Suppressor macrophage (primary cell): ENCODE measurements at regions not wholly inside any gene's neighbourhood (a gene's known extent, or its start where the extent isn't known, plus 50 kb on each side); places are given as distances from the start of the nearest gene placed in this dataset.
A peak's percentile ranks its signal among the peaks of the same experiment; 100 is the strongest.
"Not testable (repeated sequence)": the region's sequence is repeated elsewhere in the genome, so short reads cannot be mapped to it uniquely, and the experiment has no call there.

Source experiments
- DNase-seq, 4 experiments: peaks; one replicate each; pipeline ENCODE4 v3.0.0-alpha.2; 2020 to 2022

GRCh38 chr6:22349051-22349450 lies 52.2 kb upstream of the PRL start:
- DNase-seq: no peak

- DNase-seq: no peak
Observed at GRCh38 chr6:22349528-22349927, 52.7 kb upstream of the PRL start.

DNA sequence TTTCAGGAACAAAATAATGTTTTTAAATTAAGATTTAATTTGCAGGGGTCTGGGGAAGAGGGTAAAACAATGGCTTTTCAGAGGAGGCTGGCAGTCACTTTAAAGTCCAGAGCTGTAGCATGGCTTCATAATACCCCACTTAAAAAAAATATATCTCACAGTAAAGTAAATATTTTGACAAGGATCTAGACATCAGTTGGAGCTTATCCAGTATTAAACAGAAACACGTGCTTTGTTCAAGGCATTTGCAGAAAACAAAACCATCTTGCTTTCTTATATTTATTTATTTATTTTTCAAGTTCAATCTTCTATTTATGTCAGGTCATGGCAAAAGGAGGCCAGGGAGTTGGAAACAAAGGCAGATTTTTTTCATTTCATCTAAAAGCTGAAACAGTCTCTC lies 53.3 kb upstream of the PRL start:
- no peak for DNase-seq

GRCh38 chr6:22353101-22353500 lies 56.3 kb upstream of the PRL start:
- no peak for DNase-seq

DNA sequence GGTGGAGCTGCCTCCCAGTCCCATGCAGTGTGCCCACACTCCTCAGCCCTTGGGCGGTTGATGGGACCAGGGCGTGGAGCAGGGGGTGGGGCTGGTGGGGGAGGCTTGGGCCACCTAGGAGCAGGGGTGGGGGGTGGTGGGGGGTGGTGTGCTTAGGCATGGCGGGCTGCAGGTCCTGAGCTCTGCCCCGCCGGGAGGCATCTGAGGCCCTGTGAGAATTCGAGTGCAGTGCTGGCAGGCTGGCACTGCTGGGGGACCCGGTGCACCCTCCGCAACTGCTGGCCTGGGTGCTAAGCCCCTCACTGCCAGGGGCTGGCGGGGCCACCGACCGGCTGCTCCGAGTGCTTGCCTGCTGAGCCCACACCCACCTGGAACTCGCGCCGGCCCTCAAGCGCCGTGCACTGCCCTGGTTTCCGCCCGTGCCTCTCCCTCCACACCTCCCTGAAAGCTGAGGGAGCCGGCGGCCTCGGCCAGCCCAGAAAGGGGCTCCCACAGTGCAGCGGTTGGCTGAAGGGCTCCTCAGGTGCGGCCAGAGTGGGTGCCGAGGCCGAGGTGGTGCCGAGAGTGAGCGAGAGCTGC lies 59.6 kb upstream of the PRL start:
- DNase-seq: no peak

- DNase-seq: no peak
Observed at GRCh38 chr6:22357724-22358189, 60.9 kb upstream of the PRL start.

- DNase-seq: no peak
Observed at GRCh38 chr6:22361576-22361975, 64.7 kb upstream of the PRL start.

- DNase-seq: no peak
Observed at GRCh38 chr6:22362361-22362760, 65.5 kb upstream of the PRL start.

GRCh38 chr6:22363166-22363713 lies 66.4 kb upstream of the PRL start:
- DNase-seq: no peak

DNA sequence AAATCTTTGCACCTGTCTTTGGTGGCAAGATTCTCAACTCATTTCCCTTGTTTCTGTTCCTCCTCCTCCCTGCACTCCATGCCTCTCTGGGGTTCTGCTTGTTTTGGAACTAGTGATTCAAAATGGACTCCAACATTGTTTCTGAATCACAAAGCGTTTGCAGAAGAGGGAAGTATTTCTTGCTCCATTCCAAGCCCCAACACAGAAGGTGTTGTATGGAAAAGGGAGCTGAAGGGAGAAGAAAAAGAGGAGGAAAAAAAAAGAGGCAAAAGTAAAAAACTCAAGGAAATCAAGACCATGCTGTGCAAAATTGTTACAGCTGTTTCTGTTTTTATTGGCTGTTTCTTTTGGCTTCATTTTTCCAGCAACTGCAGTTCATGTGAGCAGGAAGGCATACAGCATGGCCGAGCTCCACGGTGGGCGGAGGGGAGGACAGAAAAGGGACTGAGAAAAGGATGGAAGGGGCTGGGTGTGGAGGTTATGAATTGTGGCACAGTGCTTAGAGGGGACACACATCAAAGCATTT lies 66.9 kb upstream of the PRL start:
- DNase-seq: peak in 1 of 4 experiments; percentile 34

DNA sequence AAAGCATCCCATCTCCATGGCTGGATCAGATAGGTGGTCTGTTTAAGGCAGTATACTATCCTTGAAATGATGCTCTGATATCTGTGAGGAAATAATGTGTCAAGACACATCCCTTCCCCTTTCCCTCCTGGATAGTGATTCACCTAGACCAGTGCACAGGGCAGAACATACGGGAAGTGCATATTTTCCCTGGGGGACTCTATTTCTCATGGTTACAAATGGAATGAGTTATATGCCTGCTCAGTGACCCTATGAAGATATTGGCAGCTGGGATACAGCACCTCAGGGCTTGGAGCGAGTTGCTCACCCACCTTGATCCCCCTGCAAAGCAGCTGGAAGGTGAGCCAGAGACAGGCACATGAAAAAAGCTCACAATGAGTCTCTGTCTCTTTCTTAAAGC lies 67.5 kb upstream of the PRL start:
- no peak for DNase-seq

- DNase-seq: peak; percentile 26 to 89 (median 66)
Observed at GRCh38 chr6:22366214-22366613, 69.4 kb upstream of the PRL start.

DNA sequence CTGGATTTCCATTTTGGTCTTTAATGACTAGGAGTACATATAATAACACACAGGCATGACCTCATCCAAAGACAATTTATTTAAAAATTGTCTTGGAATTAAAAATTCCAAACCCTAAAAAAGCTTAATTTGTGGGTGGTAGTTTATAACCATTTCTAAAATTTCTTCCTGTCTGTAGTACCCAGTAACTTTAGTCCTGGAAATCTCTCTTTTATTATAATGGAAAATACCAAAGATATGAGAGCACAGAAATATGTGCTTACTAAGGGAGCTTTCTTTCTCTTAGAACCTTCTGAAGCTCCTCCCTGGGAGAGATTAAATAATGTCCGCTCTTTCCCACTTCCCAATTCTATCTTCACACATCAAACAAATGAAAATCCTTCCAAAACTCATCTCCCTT lies 70.5 kb upstream of the PRL start:
- no peak for DNase-seq

GRCh38 chr6:22368794-22369193 lies 72.0 kb upstream of the PRL start:
- DNase-seq: no peak

DNA sequence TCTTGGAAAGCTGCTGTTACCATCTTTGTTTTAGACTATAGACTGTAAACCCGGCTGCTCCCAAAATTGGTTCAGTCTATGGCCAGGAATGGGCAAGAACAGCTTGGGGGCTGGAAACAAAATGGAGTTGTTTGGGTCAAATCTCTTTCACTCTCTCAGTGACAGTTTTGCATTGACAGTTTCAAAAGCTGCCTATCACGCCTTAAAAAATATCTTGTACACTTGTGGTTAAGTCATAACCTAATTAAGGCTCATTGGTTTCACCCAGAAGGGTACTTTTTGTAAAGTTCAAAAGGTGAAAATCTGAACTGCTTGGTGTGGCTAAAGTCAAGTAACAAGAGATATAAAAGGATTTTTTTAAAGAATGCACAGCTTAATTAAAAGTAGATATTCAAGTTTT lies 76.1 kb upstream of the PRL start:
- DNase-seq: no peak

DNA sequence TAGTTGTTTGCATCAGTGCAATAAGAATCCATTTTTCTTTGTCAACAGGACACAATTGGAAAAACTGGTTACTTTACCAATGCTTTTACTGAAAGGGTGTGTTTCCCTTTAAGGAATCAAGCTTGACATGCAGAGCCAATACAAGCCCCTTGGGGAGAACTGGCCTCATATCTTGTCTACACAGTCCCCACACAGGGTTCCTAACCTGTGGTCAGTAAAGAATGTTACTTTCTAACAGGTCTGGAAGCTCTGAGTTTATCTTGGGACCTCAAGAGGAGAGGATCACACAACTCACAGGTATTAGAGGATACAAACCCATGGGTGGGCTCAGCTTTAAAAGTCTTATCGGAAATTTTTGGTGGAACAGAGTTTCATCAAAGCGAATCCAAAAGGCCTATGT lies 78.1 kb upstream of the PRL start:
- not testable (repeated sequence) for DNase-seq

DNA sequence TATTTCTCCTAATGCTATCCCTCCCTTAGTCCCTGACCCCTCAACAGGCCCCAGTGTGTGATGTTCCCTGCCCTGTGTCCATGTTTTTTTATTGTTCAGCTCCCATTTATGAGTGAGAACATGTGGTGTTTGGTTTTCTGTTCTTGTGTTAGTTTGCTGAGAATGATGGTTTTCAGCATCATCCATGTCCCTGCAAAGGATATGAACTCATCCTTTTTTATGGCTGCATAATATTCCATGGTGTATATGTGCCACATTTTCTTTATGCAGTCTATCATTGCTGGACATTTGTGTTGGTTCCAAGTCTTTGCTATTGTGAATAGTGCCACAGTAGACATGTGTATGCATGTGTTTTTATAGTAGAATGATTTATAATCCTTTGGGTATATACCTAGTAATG lies 79.5 kb upstream of the PRL start:
- not testable (repeated sequence) for DNase-seq

- DNase-seq: not testable (repeated sequence)
Observed at GRCh38 chr6:22378536-22378935, 81.7 kb upstream of the PRL start.

- no peak for DNase-seq
Observed at GRCh38 chr6:22380236-22380635, 83.4 kb upstream of the PRL start.

- DNase-seq: no peak
Observed at GRCh38 chr6:22381845-22382544, 85.2 kb upstream of the PRL start.

DNA sequence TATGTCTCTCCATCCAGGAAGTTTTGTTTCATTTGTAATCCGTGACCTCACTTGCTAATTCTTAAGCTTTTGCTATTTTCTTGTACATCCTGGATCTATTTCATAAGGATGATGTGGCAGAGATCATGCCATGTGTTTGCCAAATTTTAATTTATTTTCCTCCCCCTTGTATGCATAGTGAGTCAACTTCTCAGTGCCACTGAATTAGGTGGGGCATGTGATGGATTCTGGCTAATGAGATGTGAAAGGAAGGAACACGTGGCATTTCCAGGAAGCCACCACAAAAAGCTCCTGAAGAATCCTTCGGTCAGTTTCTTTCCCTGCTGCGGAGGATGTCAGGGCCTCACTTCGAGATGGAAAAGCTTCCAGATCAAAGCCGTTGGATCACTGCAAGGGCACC lies 86.2 kb upstream of the PRL start:
- DNase-seq: no peak

GRCh38 chr6:22392711-22393110 lies 95.9 kb upstream of the PRL start:
- no peak for DNase-seq

DNA sequence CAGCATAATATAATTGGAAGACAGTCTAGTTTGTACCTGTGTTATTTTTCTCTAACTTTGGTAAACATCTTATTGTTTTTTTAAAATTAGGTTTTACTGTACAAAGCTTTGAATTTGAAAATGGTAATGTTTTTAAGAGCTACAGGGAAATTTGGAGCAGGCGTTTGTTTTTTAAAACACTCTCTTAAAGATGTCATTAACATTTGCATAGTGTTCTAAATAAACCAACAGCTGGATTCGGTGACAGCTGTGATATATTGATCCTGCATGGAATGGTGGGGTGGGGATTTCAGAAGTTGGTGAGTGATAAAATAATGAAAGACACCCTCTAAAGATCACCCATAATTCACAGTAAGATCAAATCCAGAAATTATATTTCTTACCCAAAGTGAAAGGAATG lies 97.9 kb upstream of the PRL start:
- DNase-seq: no peak

- no peak for DNase-seq
Observed at GRCh38 chr6:22399693-22400092, 102.9 kb upstream of the PRL start.
